ENCODE measurements at regions not wholly inside any gene's neighbourhood (a gene's known extent, or its start where the extent isn't known, plus 50 kb on each side); places are given as distances from the start of the nearest gene placed in this dataset.

DNA sequence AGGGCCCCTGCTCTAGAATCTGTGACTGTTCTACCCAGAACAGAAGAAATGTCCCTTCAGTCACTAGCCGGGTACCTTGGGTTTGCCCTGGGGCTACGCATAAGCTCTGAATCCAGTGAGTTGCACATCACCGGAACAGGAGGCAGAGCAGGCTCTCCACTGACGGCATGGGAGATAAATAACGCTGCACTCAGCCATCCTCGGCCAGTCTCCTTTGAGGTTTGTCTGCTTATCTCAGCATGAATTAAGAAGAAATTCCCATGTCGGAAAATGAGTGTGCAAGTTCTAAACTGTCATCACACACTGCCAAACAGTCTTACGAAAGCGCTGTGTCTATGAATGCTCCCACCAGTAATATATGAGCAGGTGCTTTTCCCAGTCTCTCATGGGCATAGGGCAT, 90.8 kb downstream of the FAM50B start:
- no peaks in the 10 kb centered on the region for H3K4me1 ChIP-seq (ENCODE audit: control insufficient read depth in 1 of 2, insufficient read depth in 2 of 2, low read length in 2 of 2)
- no peak overlapping the region for H3K4me3 Mint-ChIP-seq
- no peaks in the 10 kb centered on the region for H4K20me1 ChIP-seq (ENCODE audit: insufficient read depth, low read length)
- H3K4me3 ChIP-seq (replicated peaks in 1 of 3; ENCODE audit: low read depth in 2 of 3, low read length in 3 of 3), result no peak overlapping the region
- H3K36me3 ChIP-seq (replicated peaks in 1 of 2; ENCODE audit: control insufficient read depth in 1 of 2, insufficient read depth in 2 of 2, low read length in 2 of 2), result no peaks in the 10 kb centered on the region
- no peaks in the 10 kb centered on the region for H3K79me2 ChIP-seq (ENCODE audit: insufficient read depth, low read length)
- H3K27ac ChIP-seq (ENCODE audit: low read depth in 1 of 2, low read length in 2 of 2), result no peak overlapping the region
- H3K27ac Mint-ChIP-seq, result no peak overlapping the region
- intact Hi-C loops (cut with micrococcal nuclease), result no loop called here
- 27% methylated on average over 6 of the region's 9 CpGs for WGBS (ENCODE audit: insufficient coverage)
- no peaks in the 10 kb centered on the region for H3K36me3 Mint-ChIP-seq
- TF ChIP-seq, protein P1, sequence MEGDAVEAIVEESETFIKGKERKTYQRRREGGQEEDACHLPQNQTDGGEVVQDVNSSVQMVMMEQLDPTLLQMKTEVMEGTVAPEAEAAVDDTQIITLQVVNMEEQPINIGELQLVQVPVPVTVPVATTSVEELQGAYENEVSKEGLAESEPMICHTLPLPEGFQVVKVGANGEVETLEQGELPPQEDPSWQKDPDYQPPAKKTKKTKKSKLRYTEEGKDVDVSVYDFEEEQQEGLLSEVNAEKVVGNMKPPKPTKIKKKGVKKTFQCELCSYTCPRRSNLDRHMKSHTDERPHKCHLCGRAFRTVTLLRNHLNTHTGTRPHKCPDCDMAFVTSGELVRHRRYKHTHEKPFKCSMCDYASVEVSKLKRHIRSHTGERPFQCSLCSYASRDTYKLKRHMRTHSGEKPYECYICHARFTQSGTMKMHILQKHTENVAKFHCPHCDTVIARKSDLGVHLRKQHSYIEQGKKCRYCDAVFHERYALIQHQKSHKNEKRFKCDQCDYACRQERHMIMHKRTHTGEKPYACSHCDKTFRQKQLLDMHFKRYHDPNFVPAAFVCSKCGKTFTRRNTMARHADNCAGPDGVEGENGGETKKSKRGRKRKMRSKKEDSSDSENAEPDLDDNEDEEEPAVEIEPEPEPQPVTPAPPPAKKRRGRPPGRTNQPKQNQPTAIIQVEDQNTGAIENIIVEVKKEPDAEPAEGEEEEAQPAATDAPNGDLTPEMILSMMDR (IDR thresholded peaks at IDR 0.05), result no peak
- peaks cover 0 to 4% of the 10 kb centered on the region in 2 donors for H3K27me3 ChIP-seq (ENCODE audit: control insufficient read depth in 2 of 2, insufficient read depth in 2 of 2, low read length in 2 of 2)
- peaks cover 0 to 2% (median 0%) of the 10 kb centered on the region in 7 donors for H3K9me3 Mint-ChIP-seq
- H2AFZ ChIP-seq (ENCODE audit: insufficient read depth, low read depth, low read length, poor library complexity, severe bottlenecking), result no peak overlapping the region
- peaks cover 7 to 20% (median 14%) of the 10 kb centered on the region in 3 donors for H3K27me3 Mint-ChIP-seq (ENCODE audit: low read depth in 3 of 3)
- no peak overlapping the region for H3K4me2 ChIP-seq (replicated peaks; ENCODE audit: extremely low read depth, low read length, poor library complexity, severe bottlenecking)
- no peaks in the 10 kb centered on the region for H3K4me1 Mint-ChIP-seq
- no peaks in the 10 kb centered on the region for H3K9me3 ChIP-seq (replicated peaks in 1 of 2; ENCODE audit: control insufficient read depth in 1 of 2, insufficient read depth in 1 of 2, low read length in 2 of 2)
- H3K9ac ChIP-seq (ENCODE audit: insufficient read depth, low read length, poor library complexity, severe bottlenecking), result no peak overlapping the region
- no peak for DNase-seq

DNA sequence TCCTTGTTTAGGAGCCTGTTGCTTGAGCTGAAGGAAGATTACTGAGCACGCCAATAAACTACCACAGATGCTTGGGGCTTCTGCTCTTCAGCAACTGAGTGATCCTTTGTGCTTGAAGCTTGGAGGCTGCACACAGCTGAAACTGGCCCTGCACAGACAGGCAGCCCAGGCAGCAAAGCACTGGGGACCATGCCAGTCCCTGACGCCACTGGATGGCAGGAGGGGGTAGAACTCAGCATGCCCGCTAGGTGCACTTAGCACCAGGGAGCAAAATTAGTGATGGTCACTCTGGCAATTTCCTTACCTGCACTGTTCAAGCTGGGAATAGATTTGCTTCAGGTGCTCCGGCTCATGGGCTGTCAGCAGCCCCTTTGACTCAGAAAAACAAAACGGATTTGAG, 91.5 kb downstream of the FAM50B start:
- H3K4me1 Mint-ChIP-seq, result no peaks in the 10 kb centered on the region
- peaks cover 5 to 22% (median 14%) of the 10 kb centered on the region in 3 donors for H3K27me3 Mint-ChIP-seq (ENCODE audit: low read depth in 3 of 3)
- Histone ChIP-seq H2AFZ (ENCODE audit: insufficient read depth, low read depth, low read length, poor library complexity, severe bottlenecking) (no peak overlapping the region), H3K9me3 (replicated peaks in 1 of 2; ENCODE audit: control insufficient read depth in 1 of 2, insufficient read depth in 1 of 2, low read length in 2 of 2) (no peaks in the 10 kb centered on the region), H3K4me3 (replicated peaks in 1 of 3; ENCODE audit: low read depth in 2 of 3, low read length in 3 of 3) (no peak overlapping the region), H3K36me3 (replicated peaks in 1 of 2; ENCODE audit: control insufficient read depth in 1 of 2, insufficient read depth in 2 of 2, low read length in 2 of 2) (no peaks in the 10 kb centered on the region), H3K27ac (ENCODE audit: low read depth in 1 of 2, low read length in 2 of 2) (no peak overlapping the region), H3K79me2 (ENCODE audit: insufficient read depth, low read length) (no peaks in the 10 kb centered on the region), H3K4me2 (replicated peaks; ENCODE audit: extremely low read depth, low read length, poor library complexity, severe bottlenecking) (no peak overlapping the region), H3K9ac (ENCODE audit: insufficient read depth, low read length, poor library complexity, severe bottlenecking) (no peak overlapping the region), H3K4me1 (ENCODE audit: control insufficient read depth in 1 of 2, insufficient read depth in 2 of 2, low read length in 2 of 2) (no peaks in the 10 kb centered on the region), H3K27me3 (ENCODE audit: control insufficient read depth in 2 of 2, insufficient read depth in 2 of 2, low read length in 2 of 2) (peaks cover 0 to 4% of the 10 kb centered on the region in 2 donors), H4K20me1 (ENCODE audit: insufficient read depth, low read length) (no peaks in the 10 kb centered on the region)
- peaks cover 0 to 2% (median 0%) of the 10 kb centered on the region in 7 donors for H3K9me3 Mint-ChIP-seq
- H3K4me3 Mint-ChIP-seq, result no peak overlapping the region
- no peak overlapping the region for H3K27ac Mint-ChIP-seq
- 81% methylated on average over 4 of the region's 5 CpGs for WGBS (ENCODE audit: insufficient coverage)
- TF ChIP-seq, protein P1 (IDR thresholded peaks at IDR 0.05), result no peak
- no peak for DNase-seq
- no peaks in the 10 kb centered on the region for H3K36me3 Mint-ChIP-seq
- intact Hi-C loops (cut with micrococcal nuclease), result no loop called here
